HG03575 (cell line): ENCODE measurements at regions not wholly inside any gene's neighbourhood (a gene's known extent, or its start where the extent isn't known, plus 50 kb on each side); places are given as distances from the start of the nearest gene placed in this dataset.

Experiments
- ATAC-seq: cut with Tn5 transposase; IDR thresholded peaks from one replicate; pipeline ENCODE4 v1.9.1; 2021; ENCODE audit not compliant: unreplicated experiment, insufficient number of reproducible peaks, low FRiP score; ENCODE audit errors: extremely low read depth

- no peak for ATAC-seq
Measured at GRCh38 chr2:129929321-129930290, 49.9 kb upstream of the RAB6C start.
